ENCODE measurements at regions not wholly inside any gene's neighbourhood (a gene's known extent, or its start where the extent isn't known, plus 50 kb on each side); places are given as distances from the start of the nearest gene placed in this dataset.

- no peak overlapping the region for H2BK15ac ChIP-seq (ENCODE audit: low read length)
- no peak for DNase-seq (ENCODE audit: low spot score)
- H2BK12ac ChIP-seq (ENCODE audit: low read length) = no peak overlapping the region
- H3K36me3 ChIP-seq (replicated peaks in 1 of 2; ENCODE audit: control insufficient read depth in 2 of 2, insufficient read depth in 2 of 2, low read length in 2 of 2) = no peaks in the 10 kb centered on the region
- no peak overlapping the region for H3K4me2 ChIP-seq (ENCODE audit: insufficient read depth, low read length, poor library complexity, severe bottlenecking)
- no peak overlapping the region for H2AK5ac ChIP-seq (ENCODE audit: low read depth, low read length)
- H3K9me3 ChIP-seq (replicated peaks in 1 of 2; ENCODE audit: control insufficient read depth in 2 of 2, insufficient read depth in 1 of 2, low read depth in 1 of 2, low read length in 2 of 2) = no peaks in the 10 kb centered on the region
- no peak overlapping the region for H2BK120ac ChIP-seq (ENCODE audit: low read depth, low read length)
- no peak overlapping the region for H3K27ac ChIP-seq (replicated peaks; ENCODE audit: low read length)
- H2AFZ ChIP-seq (ENCODE audit: low read length) = no peak overlapping the region
- no peak overlapping the region for H4K8ac ChIP-seq (ENCODE audit: low read depth, low read length)
- H3K27me3 ChIP-seq (ENCODE audit: control insufficient read depth in 3 of 3, insufficient read depth in 3 of 3, low read depth in 1 of 3, low read length in 3 of 3) = peaks cover 0 to 10% (median 0%) of the 10 kb centered on the region in 3 experiments
- H3K9ac ChIP-seq (ENCODE audit: low read depth, low read length, poor library complexity) = no peak overlapping the region
- H3K18ac ChIP-seq (ENCODE audit: low read length) = no peak overlapping the region
- H3K4me1 ChIP-seq (ENCODE audit: control insufficient read depth in 2 of 2, insufficient read depth in 1 of 2, low read depth in 1 of 2, low read length in 2 of 2) = peaks cover 4 to 14% of the 10 kb centered on the region in 2 donors
- no peak overlapping the region for H4K91ac ChIP-seq (ENCODE audit: low read depth, low read length, poor library complexity)
- no peak overlapping the region for H2BK5ac ChIP-seq (ENCODE audit: low read length)
- no peak overlapping the region for H3K23ac ChIP-seq (ENCODE audit: low read depth, low read length, poor library complexity)
- no peak overlapping the region for H3K4me3 ChIP-seq (ENCODE audit: low read length in 2 of 2)
- no peak overlapping the region for H3K4ac ChIP-seq (ENCODE audit: low read length)
- WGBS, 2 donors (ENCODE audit: extremely low coverage in 2 of 2, insufficient read length in 2 of 2, insufficient replicate concordance in 1 of 2) = no CpG with 5 or more reads among the region's 3 CpGs
- no peak overlapping the region for H3K14ac ChIP-seq (ENCODE audit: low read length)
- H3K79me1 ChIP-seq (ENCODE audit: low read depth, low read length) = no peaks in the 10 kb centered on the region
Measured at GRCh38 chr10:10533437-10533836, 484.2 kb upstream of the CELF2 start.

- H3K14ac ChIP-seq (ENCODE audit: low read length) = no peak overlapping the region
- no peaks in the 10 kb centered on the region for H3K79me1 ChIP-seq (ENCODE audit: low read depth, low read length)
- H3K27me3 ChIP-seq (ENCODE audit: control insufficient read depth in 3 of 3, insufficient read depth in 3 of 3, low read depth in 1 of 3, low read length in 3 of 3) = peaks cover 0 to 5% (median 0%) of the 10 kb centered on the region in 3 experiments
- no peaks in the 10 kb centered on the region for H3K9me3 ChIP-seq (replicated peaks in 1 of 2; ENCODE audit: control insufficient read depth in 2 of 2, insufficient read depth in 1 of 2, low read depth in 1 of 2, low read length in 2 of 2)
- H3K27ac ChIP-seq (replicated peaks; ENCODE audit: low read length) = no peak overlapping the region
- no peak overlapping the region for H3K23ac ChIP-seq (ENCODE audit: low read depth, low read length, poor library complexity)
- H2BK5ac ChIP-seq (ENCODE audit: low read length) = no peak overlapping the region
- no peak overlapping the region for H2BK12ac ChIP-seq (ENCODE audit: low read length)
- WGBS, 2 donors (ENCODE audit: extremely low coverage in 2 of 2, insufficient read length in 2 of 2, insufficient replicate concordance in 1 of 2) = no CpG with 5 or more reads among the region's 1 CpG
- no peak overlapping the region for H2AK5ac ChIP-seq (ENCODE audit: low read depth, low read length)
- H3K4me2 ChIP-seq (ENCODE audit: insufficient read depth, low read length, poor library complexity, severe bottlenecking) = no peak overlapping the region
- no peak overlapping the region for H3K9ac ChIP-seq (ENCODE audit: low read depth, low read length, poor library complexity)
- no peak overlapping the region for H2AFZ ChIP-seq (ENCODE audit: low read length)
- no peaks in the 10 kb centered on the region for H3K36me3 ChIP-seq (replicated peaks in 1 of 2; ENCODE audit: control insufficient read depth in 2 of 2, insufficient read depth in 2 of 2, low read length in 2 of 2)
- no peak overlapping the region for H4K8ac ChIP-seq (ENCODE audit: low read depth, low read length)
- H4K91ac ChIP-seq (ENCODE audit: low read depth, low read length, poor library complexity) = no peak overlapping the region
- no peak overlapping the region for H3K4ac ChIP-seq (ENCODE audit: low read length)
- H3K4me1 ChIP-seq (ENCODE audit: control insufficient read depth in 2 of 2, insufficient read depth in 1 of 2, low read depth in 1 of 2, low read length in 2 of 2) = peaks cover 4 to 9% of the 10 kb centered on the region in 2 donors
- peak overlapping the region; percentile 27 for H3K18ac ChIP-seq (ENCODE audit: low read length)
- H2BK15ac ChIP-seq (ENCODE audit: low read length) = no peak overlapping the region
- no peak overlapping the region for H2BK120ac ChIP-seq (ENCODE audit: low read depth, low read length)
- no peak overlapping the region for H3K4me3 ChIP-seq (ENCODE audit: low read length in 2 of 2)
- no peak for DNase-seq (ENCODE audit: low spot score)
Measured at GRCh38 chr10:10538326-10538725, 479.3 kb upstream of the CELF2 start.

- no peaks in the 10 kb centered on the region for H3K79me1 ChIP-seq (ENCODE audit: low read depth, low read length)
- H3K4ac ChIP-seq (ENCODE audit: low read length) = no peak overlapping the region
- H3K9ac ChIP-seq (ENCODE audit: low read depth, low read length, poor library complexity) = no peak overlapping the region
- no CpG with 5 or more reads among the region's 3 CpGs for WGBS, 2 donors (ENCODE audit: extremely low coverage in 2 of 2, insufficient read length in 2 of 2, insufficient replicate concordance in 1 of 2)
- no peaks in the 10 kb centered on the region for H3K4me1 ChIP-seq (ENCODE audit: control insufficient read depth in 2 of 2, insufficient read depth in 1 of 2, low read depth in 1 of 2, low read length in 2 of 2)
- H4K8ac ChIP-seq (ENCODE audit: low read depth, low read length) = no peak overlapping the region
- no peak overlapping the region for H3K27ac ChIP-seq (replicated peaks; ENCODE audit: low read length)
- peaks cover 0 to 5% (median 0%) of the 10 kb centered on the region in 3 experiments for H3K27me3 ChIP-seq (ENCODE audit: control insufficient read depth in 3 of 3, insufficient read depth in 3 of 3, low read depth in 1 of 3, low read length in 3 of 3)
- DNase-seq (ENCODE audit: low spot score) = no peak
- H4K91ac ChIP-seq (ENCODE audit: low read depth, low read length, poor library complexity) = no peak overlapping the region
- H3K4me2 ChIP-seq (ENCODE audit: insufficient read depth, low read length, poor library complexity, severe bottlenecking) = no peak overlapping the region
- no peak overlapping the region for H2AFZ ChIP-seq (ENCODE audit: low read length)
- no peaks in the 10 kb centered on the region for H3K9me3 ChIP-seq (replicated peaks in 1 of 2; ENCODE audit: control insufficient read depth in 2 of 2, insufficient read depth in 1 of 2, low read depth in 1 of 2, low read length in 2 of 2)
- no peak overlapping the region for H3K14ac ChIP-seq (ENCODE audit: low read length)
- H3K23ac ChIP-seq (ENCODE audit: low read depth, low read length, poor library complexity) = no peak overlapping the region
- no peak overlapping the region for H3K4me3 ChIP-seq (ENCODE audit: low read length in 2 of 2)
- no peak overlapping the region for H2BK15ac ChIP-seq (ENCODE audit: low read length)
- H2BK5ac ChIP-seq (ENCODE audit: low read length) = no peak overlapping the region
- H3K36me3 ChIP-seq (replicated peaks in 1 of 2; ENCODE audit: control insufficient read depth in 2 of 2, insufficient read depth in 2 of 2, low read length in 2 of 2) = no peaks in the 10 kb centered on the region
- H2BK12ac ChIP-seq (ENCODE audit: low read length) = no peak overlapping the region
- H2BK120ac ChIP-seq (ENCODE audit: low read depth, low read length) = no peak overlapping the region
- H3K18ac ChIP-seq (ENCODE audit: low read length) = no peak overlapping the region
- H2AK5ac ChIP-seq (ENCODE audit: low read depth, low read length) = no peak overlapping the region
Measured at GRCh38 chr10:10540398-10540797, 477.3 kb upstream of the CELF2 start.

GRCh38 chr10:10542477-10542876 is 475.2 kb upstream of the CELF2 start:
- Histone ChIP-seq H3K4me1 (ENCODE audit: control insufficient read depth in 2 of 2, insufficient read depth in 1 of 2, low read depth in 1 of 2, low read length in 2 of 2) (no peaks in the 10 kb centered on the region), H3K4me2 (ENCODE audit: insufficient read depth, low read length, poor library complexity, severe bottlenecking) (no peak overlapping the region), H3K18ac (ENCODE audit: low read length) (no peak overlapping the region), H3K9me3 (replicated peaks in 1 of 2; ENCODE audit: control insufficient read depth in 2 of 2, insufficient read depth in 1 of 2, low read depth in 1 of 2, low read length in 2 of 2) (no peaks in the 10 kb centered on the region), H3K9ac (ENCODE audit: low read depth, low read length, poor library complexity) (no peak overlapping the region), H2AK5ac (ENCODE audit: low read depth, low read length) (no peak overlapping the region), H2BK15ac (ENCODE audit: low read length) (no peak overlapping the region), H4K8ac (ENCODE audit: low read depth, low read length) (no peak overlapping the region), H4K91ac (ENCODE audit: low read depth, low read length, poor library complexity) (no peak overlapping the region), H3K79me1 (ENCODE audit: low read depth, low read length) (no peaks in the 10 kb centered on the region), H3K14ac (ENCODE audit: low read length) (no peak overlapping the region), H3K36me3 (replicated peaks in 1 of 2; ENCODE audit: control insufficient read depth in 2 of 2, insufficient read depth in 2 of 2, low read length in 2 of 2) (no peaks in the 10 kb centered on the region), H3K4ac (ENCODE audit: low read length) (no peak overlapping the region), H3K27me3 (ENCODE audit: control insufficient read depth in 3 of 3, insufficient read depth in 3 of 3, low read depth in 1 of 3, low read length in 3 of 3) (peaks cover 0 to 5% (median 0%) of the 10 kb centered on the region in 3 experiments), H2BK5ac (ENCODE audit: low read length) (no peak overlapping the region), H2AFZ (ENCODE audit: low read length) (no peak overlapping the region), H2BK12ac (ENCODE audit: low read length) (no peak overlapping the region), H3K23ac (ENCODE audit: low read depth, low read length, poor library complexity) (no peak overlapping the region), H2BK120ac (ENCODE audit: low read depth, low read length) (no peak overlapping the region), H3K4me3 (ENCODE audit: low read length in 2 of 2) (no peak overlapping the region), H3K27ac (replicated peaks; ENCODE audit: low read length) (no peak overlapping the region)
- WGBS, 2 donors (ENCODE audit: extremely low coverage in 2 of 2, insufficient read length in 2 of 2, insufficient replicate concordance in 1 of 2) = no CpG with 5 or more reads among the region's 1 CpG
- DNase-seq (ENCODE audit: low spot score) = no peak

Data from neuronal stem cell (in vitro differentiated cells).